Neural crest cell (in vitro differentiated cells): ENCODE measurements at regions not wholly inside any gene's neighbourhood (a gene's known extent, or its start where the extent isn't known, plus 50 kb on each side); places are given as distances from the start of the nearest gene placed in this dataset.

ENCODE experiments used
- DNase-seq: peaks from one replicate; pipeline ENCODE4 v3.0.0; 2021; ENCODE audit warnings: low read depth, mixed read lengths, low spot score
- H3K27ac Mint-ChIP-seq: one replicate; pipeline ENCODE4 v1.8.0; 2021; ENCODE audit warnings: mild to moderate bottlenecking, mixed read lengths; ENCODE audit not compliant: unreplicated experiment
- H3K27me3 Mint-ChIP-seq: 2 replicates; pipeline ENCODE4 v1.8.0; 2021; ENCODE audit warnings: low read depth, mild to moderate bottlenecking, mixed read lengths
- H3K36me3 Mint-ChIP-seq: 2 replicates; pipeline ENCODE4 v1.8.0; 2021; ENCODE audit warnings: low read depth, mild to moderate bottlenecking, mixed read lengths
- H3K4me1 Mint-ChIP-seq: 2 replicates; pipeline ENCODE4 v1.8.0; 2021; ENCODE audit warnings: mixed read lengths
- H3K4me3 Mint-ChIP-seq: one replicate; pipeline ENCODE4 v1.8.0; 2021; ENCODE audit warnings: mild to moderate bottlenecking, mixed read lengths
- H3K9me3 Mint-ChIP-seq: 2 replicates; pipeline ENCODE4 v1.8.0; 2021; ENCODE audit warnings: mixed read lengths
- TF ChIP-seq, protein P1 (sequence below): fragments of 200-600 bp; sonication (generic); conservative IDR thresholded peaks from 2 replicates; pipeline ENCODE4 v1.5.0; 2021; ENCODE audit warnings: antibody characterized with exemption, mild to moderate bottlenecking

DNA sequence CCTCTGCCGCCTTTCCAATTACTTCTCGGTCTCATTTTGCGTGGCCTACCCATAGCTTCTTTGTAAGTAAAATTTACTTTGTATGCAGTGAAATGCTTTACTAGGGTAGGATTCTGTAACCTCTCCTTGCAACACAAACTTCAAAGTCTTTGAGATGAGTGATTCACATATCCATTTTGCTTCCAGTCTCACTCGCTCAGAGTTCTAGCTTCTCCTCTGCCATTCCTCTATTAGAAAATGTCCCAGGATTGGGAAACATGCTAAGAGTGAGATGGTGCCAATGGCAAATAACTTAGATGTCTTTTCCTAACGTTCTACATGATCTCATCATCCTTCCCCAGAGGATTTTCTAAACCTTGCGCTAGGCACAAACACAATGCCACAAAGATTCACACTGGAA lies 270.5 kb upstream of the SLC30A5 start:
- H3K36me3 Mint-ChIP-seq: no peaks in the 10 kb centered on the region
- DNase-seq: no peak
- TF ChIP-seq, protein P1, sequence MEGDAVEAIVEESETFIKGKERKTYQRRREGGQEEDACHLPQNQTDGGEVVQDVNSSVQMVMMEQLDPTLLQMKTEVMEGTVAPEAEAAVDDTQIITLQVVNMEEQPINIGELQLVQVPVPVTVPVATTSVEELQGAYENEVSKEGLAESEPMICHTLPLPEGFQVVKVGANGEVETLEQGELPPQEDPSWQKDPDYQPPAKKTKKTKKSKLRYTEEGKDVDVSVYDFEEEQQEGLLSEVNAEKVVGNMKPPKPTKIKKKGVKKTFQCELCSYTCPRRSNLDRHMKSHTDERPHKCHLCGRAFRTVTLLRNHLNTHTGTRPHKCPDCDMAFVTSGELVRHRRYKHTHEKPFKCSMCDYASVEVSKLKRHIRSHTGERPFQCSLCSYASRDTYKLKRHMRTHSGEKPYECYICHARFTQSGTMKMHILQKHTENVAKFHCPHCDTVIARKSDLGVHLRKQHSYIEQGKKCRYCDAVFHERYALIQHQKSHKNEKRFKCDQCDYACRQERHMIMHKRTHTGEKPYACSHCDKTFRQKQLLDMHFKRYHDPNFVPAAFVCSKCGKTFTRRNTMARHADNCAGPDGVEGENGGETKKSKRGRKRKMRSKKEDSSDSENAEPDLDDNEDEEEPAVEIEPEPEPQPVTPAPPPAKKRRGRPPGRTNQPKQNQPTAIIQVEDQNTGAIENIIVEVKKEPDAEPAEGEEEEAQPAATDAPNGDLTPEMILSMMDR: no peak
- H3K9me3 Mint-ChIP-seq: no peaks in the 10 kb centered on the region
- H3K4me1 Mint-ChIP-seq: peaks cover 19% of the 10 kb centered on the region
- H3K4me3 Mint-ChIP-seq: no peak overlapping the region
- H3K27me3 Mint-ChIP-seq: no peaks in the 10 kb centered on the region
- H3K27ac Mint-ChIP-seq: no peak overlapping the region

DNA sequence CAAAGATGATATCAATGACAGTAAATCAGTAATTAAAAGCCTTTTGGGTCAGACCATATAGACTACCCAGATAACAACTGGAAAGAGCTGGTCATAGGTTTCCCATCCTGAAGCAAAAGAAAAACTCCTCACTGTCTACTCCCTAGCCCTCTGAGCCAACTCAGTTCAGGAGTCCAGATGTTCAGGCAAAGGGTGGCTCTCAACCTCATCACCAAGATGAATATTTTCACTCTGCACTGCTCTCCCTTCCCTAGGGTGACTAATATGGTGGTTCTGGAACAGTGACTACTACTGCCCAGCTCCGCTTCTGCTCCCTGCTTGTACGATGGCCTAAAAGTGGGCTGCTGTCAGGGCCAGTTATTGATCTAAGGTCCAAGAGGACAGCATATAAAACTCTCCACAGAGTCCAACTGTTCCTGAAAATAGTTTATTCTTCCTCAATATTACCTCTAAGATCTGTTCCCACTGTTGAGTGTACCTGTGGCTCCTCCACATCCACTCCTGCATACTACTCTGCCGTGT lies 263.4 kb upstream of the SLC30A5 start:
- TF ChIP-seq, protein P1: no peak
- Mint-ChIP-seq H3K27ac (no peak overlapping the region), H3K9me3 (peaks cover 2% of the 10 kb centered on the region), H3K27me3 (no peaks in the 10 kb centered on the region), H3K36me3 (no peaks in the 10 kb centered on the region), H3K4me1 (peaks cover 9% of the 10 kb centered on the region), H3K4me3 (no peak overlapping the region)
- no peak for DNase-seq

DNA sequence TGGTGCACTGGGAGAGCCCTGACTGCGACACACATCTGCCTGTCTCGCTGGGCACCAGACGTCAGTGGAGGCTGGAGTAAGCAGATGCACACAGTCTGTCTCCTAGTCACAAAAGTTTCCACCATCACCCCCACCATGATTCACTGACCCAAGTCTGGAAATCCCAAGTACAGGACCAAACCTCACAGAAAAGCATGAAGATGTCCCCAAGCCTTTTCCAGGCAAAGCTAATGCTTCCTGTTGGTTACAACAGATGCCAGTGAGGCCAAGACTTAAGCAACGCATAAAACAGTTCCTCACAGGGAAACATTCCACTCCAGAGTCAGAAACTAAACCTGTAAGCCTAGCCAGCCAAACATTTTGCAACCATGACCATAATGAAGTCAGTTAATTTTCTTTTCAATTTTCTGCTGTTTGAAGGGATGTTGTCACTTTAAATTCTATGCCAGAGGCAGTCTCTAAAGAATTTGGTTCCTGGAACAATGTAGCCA lies 259.3 kb upstream of the SLC30A5 start:
- TF ChIP-seq, protein P1: no peak
- Mint-ChIP-seq H3K27ac (no peak overlapping the region), H3K27me3 (no peaks in the 10 kb centered on the region), H3K9me3 (no peaks in the 10 kb centered on the region), H3K4me1 (peaks cover 9% of the 10 kb centered on the region), H3K36me3 (no peaks in the 10 kb centered on the region), H3K4me3 (no peak overlapping the region)
- DNase-seq: no peak

DNA sequence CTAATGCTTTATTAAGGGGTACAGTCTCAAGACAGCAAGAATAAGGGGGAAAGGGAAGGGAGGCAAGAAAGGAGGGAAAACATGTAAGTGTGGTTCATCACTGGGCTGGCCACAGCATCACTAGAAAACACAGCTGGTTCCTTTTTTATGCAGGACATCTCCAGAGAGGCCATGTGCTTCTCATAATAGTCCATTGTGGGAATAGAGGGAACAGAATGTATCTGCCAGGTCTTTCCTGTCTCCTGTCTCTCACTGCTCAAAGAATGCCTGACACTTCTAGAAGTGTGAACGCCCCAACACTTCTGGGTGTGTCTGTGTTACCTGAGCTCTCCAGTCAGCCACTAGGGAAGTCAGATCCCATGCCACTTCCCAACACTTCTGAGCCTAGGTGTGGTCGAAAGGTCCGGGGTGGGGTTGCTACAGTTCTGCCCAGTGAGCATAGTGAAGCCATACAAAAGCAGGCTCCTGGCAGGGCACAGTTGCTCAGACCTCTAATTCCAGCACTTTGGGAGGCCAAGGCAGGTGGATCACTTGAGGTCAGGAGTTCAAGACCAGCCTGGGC lies 255.6 kb upstream of the SLC30A5 start:
- no peak overlapping the region for H3K4me3 Mint-ChIP-seq
- H3K27ac Mint-ChIP-seq: peak overlapping the region; percentile 64
- H3K9me3 Mint-ChIP-seq: no peaks in the 10 kb centered on the region
- no peaks in the 10 kb centered on the region for H3K36me3 Mint-ChIP-seq
- TF ChIP-seq, protein P1: no peak
- no peak for DNase-seq
- peaks cover 14% of the 10 kb centered on the region for H3K4me1 Mint-ChIP-seq
- H3K27me3 Mint-ChIP-seq: no peaks in the 10 kb centered on the region

DNA sequence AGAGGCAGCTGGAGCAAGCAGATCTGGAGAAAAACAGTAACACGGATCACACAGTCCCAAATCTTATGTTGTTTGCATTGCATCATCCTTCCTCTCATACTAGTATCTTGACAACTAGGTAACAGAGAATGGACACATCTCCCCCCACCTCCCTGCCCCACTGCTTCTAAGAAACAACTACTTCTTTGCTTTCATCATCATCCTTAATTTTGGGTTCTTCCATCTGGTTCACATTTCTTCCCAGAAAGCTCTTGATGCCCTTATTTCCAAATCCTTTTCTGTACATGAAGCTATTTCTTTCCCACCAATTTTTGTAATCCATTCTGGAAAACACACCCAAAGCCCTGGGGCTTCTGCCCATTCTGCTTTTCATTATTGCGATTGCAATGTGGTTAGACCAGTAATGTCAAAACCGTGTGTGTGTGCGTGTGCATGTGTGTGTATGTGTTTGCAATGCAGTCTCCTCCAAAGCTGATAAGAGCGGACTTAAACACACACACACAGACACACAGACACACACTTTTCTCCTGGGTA lies 254.7 kb upstream of the SLC30A5 start:
- peaks cover 14% of the 10 kb centered on the region for H3K4me1 Mint-ChIP-seq
- H3K27ac Mint-ChIP-seq: no peak overlapping the region
- no peak overlapping the region for H3K4me3 Mint-ChIP-seq
- no peaks in the 10 kb centered on the region for H3K9me3 Mint-ChIP-seq
- H3K36me3 Mint-ChIP-seq: no peaks in the 10 kb centered on the region
- H3K27me3 Mint-ChIP-seq: no peaks in the 10 kb centered on the region
- no peak for DNase-seq
- TF ChIP-seq, protein P1: no peak
